ENCODE measurements at regions not wholly inside any gene's neighbourhood (a gene's known extent, or its start where the extent isn't known, plus 50 kb on each side); places are given as distances from the start of the nearest gene placed in this dataset.

DNA sequence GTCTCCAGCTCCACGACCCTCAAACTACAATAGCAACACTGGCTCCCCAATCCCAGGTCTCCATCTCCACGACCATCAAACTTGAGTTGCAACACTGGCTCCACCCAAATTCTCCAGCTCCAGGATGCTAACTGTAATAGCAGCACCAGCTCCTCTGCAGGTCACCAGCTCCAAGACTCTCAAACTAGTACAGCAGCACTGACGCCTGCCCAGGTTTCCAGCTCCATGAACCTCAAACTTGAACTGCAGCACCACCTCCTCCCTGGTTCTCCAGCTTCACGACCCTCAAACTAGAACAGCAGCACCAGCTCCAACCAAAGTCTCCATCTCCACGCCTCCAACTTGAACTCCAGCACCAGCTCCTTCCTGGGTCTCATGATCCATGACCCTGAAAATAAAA, 353.8 kb downstream of the PREX1 start:
- Histone ChIP-seq H3K4me3 (no peak overlapping the region), H3K27ac (ENCODE audit: control insufficient read depth, insufficient read depth) (no peak overlapping the region), H3K27me3 (replicated peaks in 1 of 2; ENCODE audit: control insufficient read depth in 2 of 2, insufficient read depth in 2 of 2, low read length in 1 of 2) (no peaks in the 10 kb centered on the region; a peak in 2 of 4 replicates), H3K9ac (ENCODE audit: control insufficient read depth, insufficient read depth, low read length) (no peak overlapping the region), H3K79me2 (ENCODE audit: control insufficient read depth, insufficient read depth, low read length) (no peaks in the 10 kb centered on the region), H3K9me3 (replicated peaks; ENCODE audit: control insufficient read depth, insufficient read depth, low read length) (no peaks in the 10 kb centered on the region), H4K20me1 (ENCODE audit: control insufficient read depth, insufficient read depth) (no peaks in the 10 kb centered on the region), H3K4me2 (ENCODE audit: control insufficient read depth, insufficient read depth) (no peak overlapping the region), H3K4me1 (ENCODE audit: control insufficient read depth, insufficient read depth, low read length) (peaks cover 13% of the 10 kb centered on the region), H2AFZ (ENCODE audit: control insufficient read depth, low read depth, low read length) (no peak overlapping the region), H3K36me3 (ENCODE audit: control insufficient read depth in 2 of 2, insufficient read depth in 2 of 2, low read length in 1 of 2) (no peaks in the 10 kb centered on the region)
- ChIA-PET RAD21 (ENCODE audit: unreplicated experiment) (no interaction called here), SMC1A (ENCODE audit: uncharacterized antibody, unreplicated experiment) (interaction anchor here (1.5 kb wide), 2 partner anchors 9 to 10 kb away, joined by 4 to 5 read pairs; no protein-coding TSS in a partner anchor), CTCF (interaction anchor here (0.7 to 1.8 kb wide), 5 partner anchors 8 to 146 kb away, joined by 3 to 4 read pairs (median 3); no protein-coding TSS in a partner anchor), POLR2A (interaction anchor here (0.7 kb wide), 1 partner anchor 749 kb away, joined by 3 read pairs; no protein-coding TSS in a partner anchor)
- in situ Hi-C loops (cut with MboI) (no loop called here), intact Hi-C loops (cut with micrococcal nuclease; ENCODE audit: unreplicated experiment) (no loop called here)
- no TSS peak for BruUV-seq (replicated peaks)
- DNase-seq (ENCODE audit: low read depth, low spot score) (no peak), ATAC-seq (no peak), FAIRE-seq (no peak)
- TF ChIP-seq, protein P1, sequence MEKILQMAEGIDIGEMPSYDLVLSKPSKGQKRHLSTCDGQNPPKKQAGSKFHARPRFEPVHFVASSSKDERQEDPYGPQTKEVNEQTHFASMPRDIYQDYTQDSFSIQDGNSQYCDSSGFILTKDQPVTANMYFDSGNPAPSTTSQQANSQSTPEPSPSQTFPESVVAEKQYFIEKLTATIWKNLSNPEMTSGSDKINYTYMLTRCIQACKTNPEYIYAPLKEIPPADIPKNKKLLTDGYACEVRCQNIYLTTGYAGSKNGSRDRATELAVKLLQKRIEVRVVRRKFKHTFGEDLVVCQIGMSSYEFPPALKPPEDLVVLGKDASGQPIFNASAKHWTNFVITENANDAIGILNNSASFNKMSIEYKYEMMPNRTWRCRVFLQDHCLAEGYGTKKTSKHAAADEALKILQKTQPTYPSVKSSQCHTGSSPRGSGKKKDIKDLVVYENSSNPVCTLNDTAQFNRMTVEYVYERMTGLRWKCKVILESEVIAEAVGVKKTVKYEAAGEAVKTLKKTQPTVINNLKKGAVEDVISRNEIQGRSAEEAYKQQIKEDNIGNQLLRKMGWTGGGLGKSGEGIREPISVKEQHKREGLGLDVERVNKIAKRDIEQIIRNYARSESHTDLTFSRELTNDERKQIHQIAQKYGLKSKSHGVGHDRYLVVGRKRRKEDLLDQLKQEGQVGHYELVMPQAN (conservative IDR thresholded peaks at IDR 0.05): no peak
- no peak for TF ChIP-seq KDM1A (IDR thresholded peaks at IDR 0.05; ENCODE audit: borderline replicate concordance)
- TF ChIP-seq, protein P2, sequence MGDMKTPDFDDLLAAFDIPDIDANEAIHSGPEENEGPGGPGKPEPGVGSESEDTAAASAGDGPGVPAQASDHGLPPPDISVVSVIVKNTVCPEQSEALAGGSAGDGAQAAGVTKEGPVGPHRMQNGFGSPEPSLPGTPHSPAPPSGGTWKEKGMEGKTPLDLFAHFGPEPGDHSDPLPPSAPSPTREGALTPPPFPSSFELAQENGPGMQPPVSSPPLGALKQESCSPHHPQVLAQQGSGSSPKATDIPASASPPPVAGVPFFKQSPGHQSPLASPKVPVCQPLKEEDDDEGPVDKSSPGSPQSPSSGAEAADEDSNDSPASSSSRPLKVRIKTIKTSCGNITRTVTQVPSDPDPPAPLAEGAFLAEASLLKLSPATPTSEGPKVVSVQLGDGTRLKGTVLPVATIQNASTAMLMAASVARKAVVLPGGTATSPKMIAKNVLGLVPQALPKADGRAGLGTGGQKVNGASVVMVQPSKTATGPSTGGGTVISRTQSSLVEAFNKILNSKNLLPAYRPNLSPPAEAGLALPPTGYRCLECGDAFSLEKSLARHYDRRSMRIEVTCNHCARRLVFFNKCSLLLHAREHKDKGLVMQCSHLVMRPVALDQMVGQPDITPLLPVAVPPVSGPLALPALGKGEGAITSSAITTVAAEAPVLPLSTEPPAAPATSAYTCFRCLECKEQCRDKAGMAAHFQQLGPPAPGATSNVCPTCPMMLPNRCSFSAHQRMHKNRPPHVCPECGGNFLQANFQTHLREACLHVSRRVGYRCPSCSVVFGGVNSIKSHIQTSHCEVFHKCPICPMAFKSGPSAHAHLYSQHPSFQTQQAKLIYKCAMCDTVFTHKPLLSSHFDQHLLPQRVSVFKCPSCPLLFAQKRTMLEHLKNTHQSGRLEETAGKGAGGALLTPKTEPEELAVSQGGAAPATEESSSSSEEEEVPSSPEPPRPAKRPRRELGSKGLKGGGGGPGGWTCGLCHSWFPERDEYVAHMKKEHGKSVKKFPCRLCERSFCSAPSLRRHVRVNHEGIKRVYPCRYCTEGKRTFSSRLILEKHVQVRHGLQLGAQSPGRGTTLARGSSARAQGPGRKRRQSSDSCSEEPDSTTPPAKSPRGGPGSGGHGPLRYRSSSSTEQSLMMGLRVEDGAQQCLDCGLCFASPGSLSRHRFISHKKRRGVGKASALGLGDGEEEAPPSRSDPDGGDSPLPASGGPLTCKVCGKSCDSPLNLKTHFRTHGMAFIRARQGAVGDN (IDR thresholded peaks at IDR 0.05): no peak
- no peak for TF ChIP-seq YY1 (IDR thresholded peaks at IDR 0.05; ENCODE audit: low read depth, low read length)
- no peak for TF ChIP-seq EED (IDR thresholded peaks at IDR 0.05; ENCODE audit: low read depth)
- no peak for TF ChIP-seq ATF7 (IDR thresholded peaks at IDR 0.05; ENCODE audit: low read depth)
- TF ChIP-seq, protein P3, sequence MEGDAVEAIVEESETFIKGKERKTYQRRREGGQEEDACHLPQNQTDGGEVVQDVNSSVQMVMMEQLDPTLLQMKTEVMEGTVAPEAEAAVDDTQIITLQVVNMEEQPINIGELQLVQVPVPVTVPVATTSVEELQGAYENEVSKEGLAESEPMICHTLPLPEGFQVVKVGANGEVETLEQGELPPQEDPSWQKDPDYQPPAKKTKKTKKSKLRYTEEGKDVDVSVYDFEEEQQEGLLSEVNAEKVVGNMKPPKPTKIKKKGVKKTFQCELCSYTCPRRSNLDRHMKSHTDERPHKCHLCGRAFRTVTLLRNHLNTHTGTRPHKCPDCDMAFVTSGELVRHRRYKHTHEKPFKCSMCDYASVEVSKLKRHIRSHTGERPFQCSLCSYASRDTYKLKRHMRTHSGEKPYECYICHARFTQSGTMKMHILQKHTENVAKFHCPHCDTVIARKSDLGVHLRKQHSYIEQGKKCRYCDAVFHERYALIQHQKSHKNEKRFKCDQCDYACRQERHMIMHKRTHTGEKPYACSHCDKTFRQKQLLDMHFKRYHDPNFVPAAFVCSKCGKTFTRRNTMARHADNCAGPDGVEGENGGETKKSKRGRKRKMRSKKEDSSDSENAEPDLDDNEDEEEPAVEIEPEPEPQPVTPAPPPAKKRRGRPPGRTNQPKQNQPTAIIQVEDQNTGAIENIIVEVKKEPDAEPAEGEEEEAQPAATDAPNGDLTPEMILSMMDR (IDR thresholded peaks at IDR 0.05 in 2 of 3, conservative IDR thresholded peaks at IDR 0.05 in 1 of 3; ENCODE audit: control insufficient read depth in 2 of 3, extremely low read depth in 1 of 3, insufficient read depth in 1 of 3, low read depth in 3 of 3, low read length in 3 of 3): no peak
- TF ChIP-seq IKZF2 (IDR thresholded peaks at IDR 0.05): no peak
- TF ChIP-seq, protein P4, sequence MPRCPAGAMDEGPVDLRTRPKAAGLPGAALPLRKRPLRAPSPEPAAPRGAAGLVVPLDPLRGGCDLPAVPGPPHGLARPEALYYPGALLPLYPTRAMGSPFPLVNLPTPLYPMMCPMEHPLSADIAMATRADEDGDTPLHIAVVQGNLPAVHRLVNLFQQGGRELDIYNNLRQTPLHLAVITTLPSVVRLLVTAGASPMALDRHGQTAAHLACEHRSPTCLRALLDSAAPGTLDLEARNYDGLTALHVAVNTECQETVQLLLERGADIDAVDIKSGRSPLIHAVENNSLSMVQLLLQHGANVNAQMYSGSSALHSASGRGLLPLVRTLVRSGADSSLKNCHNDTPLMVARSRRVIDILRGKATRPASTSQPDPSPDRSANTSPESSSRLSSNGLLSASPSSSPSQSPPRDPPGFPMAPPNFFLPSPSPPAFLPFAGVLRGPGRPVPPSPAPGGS (IDR thresholded peaks at IDR 0.05; ENCODE audit: borderline replicate concordance, insufficient read depth, low read depth, low read length, poor library complexity, severe bottlenecking): no peak
- TF ChIP-seq EZH2 (IDR thresholded peaks at IDR 0.05; ENCODE audit: borderline replicate concordance, control insufficient read depth, low read depth, low read length): no peak
- 12% methylated on average over 4 of the region's 5 CpGs for WGBS (ENCODE audit: insufficient coverage, insufficient replicate concordance, low lambda C conversion rate, missing lambda C conversion rate)
